ENCODE measurements at regions not wholly inside any gene's neighbourhood (a gene's known extent, or its start where the extent isn't known, plus 50 kb on each side); places are given as distances from the start of the nearest gene placed in this dataset.

- Histone ChIP-seq H3K9ac (ENCODE audit: low read depth, low read length, poor library complexity, severe bottlenecking) (no peak overlapping the region), H3F3A (ENCODE audit: low read depth) (no peaks in the 10 kb centered on the region), H3K9me3 (ENCODE audit: insufficient read depth, low read depth, low read length) (no peaks in the 10 kb centered on the region), H3K36me3 (ENCODE audit: insufficient read depth, low read length) (no peaks in the 10 kb centered on the region), H4K20me1 (ENCODE audit: insufficient read depth, low read length, poor library complexity, severe bottlenecking) (no peaks in the 10 kb centered on the region), H3K27me3 (ENCODE audit: insufficient read depth, low read length, poor library complexity, severe bottlenecking) (no peaks in the 10 kb centered on the region), H3K4me3 (ENCODE audit: low read length, poor library complexity, severe bottlenecking) (no peak overlapping the region), H3K79me2 (ENCODE audit: insufficient read depth, low read length) (no peaks in the 10 kb centered on the region), H3K4me2 (ENCODE audit: low read depth, low read length, poor library complexity, severe bottlenecking) (no peak overlapping the region), H2AFZ (ENCODE audit: low read length) (no peak overlapping the region), H3K4me1 (ENCODE audit: insufficient read depth, low read length, poor library complexity, severe bottlenecking) (no peaks in the 10 kb centered on the region), H3K9me2 (replicated peaks; ENCODE audit: low read depth, low read length) (no peaks in the 10 kb centered on the region)
- TF ChIP-seq EZH2phosphoT487 (IDR thresholded peaks at IDR 0.05; ENCODE audit: borderline replicate concordance), result no peak
- TF ChIP-seq CTCF (conservative IDR thresholded peaks at IDR 0.05; ENCODE audit: low read length), result no peak
Observed at GRCh38 chr12:17416748-17417147, 673.2 kb downstream of the RERGL start.

DNA sequence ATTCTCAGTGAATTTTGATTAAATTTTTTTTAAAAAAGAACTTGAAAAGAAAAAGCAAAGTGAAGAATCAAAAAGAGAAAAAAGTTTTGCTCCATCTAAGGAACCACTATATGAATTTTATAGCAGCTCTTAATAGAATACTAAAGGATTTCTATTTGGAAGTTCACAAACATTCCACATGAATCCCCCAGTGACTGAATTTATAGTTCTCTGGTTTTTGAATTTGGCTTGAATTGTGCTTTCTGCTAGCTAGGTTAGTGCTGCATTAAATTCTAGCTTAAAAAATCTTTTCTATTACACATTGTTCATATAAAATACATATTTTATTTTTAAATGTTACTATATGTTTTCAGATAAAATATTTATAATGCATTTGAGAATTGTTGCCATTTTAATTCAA is 675.4 kb downstream of the RERGL start:
- Histone ChIP-seq H3K4me3 (ENCODE audit: low read length, poor library complexity, severe bottlenecking) (no peak overlapping the region), H3K27me3 (ENCODE audit: insufficient read depth, low read length, poor library complexity, severe bottlenecking) (no peaks in the 10 kb centered on the region), H3K36me3 (ENCODE audit: insufficient read depth, low read length) (no peaks in the 10 kb centered on the region), H3K4me2 (ENCODE audit: low read depth, low read length, poor library complexity, severe bottlenecking) (no peak overlapping the region), H3K9me3 (ENCODE audit: insufficient read depth, low read depth, low read length) (no peaks in the 10 kb centered on the region), H3K9me2 (replicated peaks; ENCODE audit: low read depth, low read length) (no peaks in the 10 kb centered on the region), H3K79me2 (ENCODE audit: insufficient read depth, low read length) (no peaks in the 10 kb centered on the region), H2AFZ (ENCODE audit: low read length) (no peak overlapping the region), H3F3A (ENCODE audit: low read depth) (no peaks in the 10 kb centered on the region), H3K9ac (ENCODE audit: low read depth, low read length, poor library complexity, severe bottlenecking) (no peak overlapping the region), H4K20me1 (ENCODE audit: insufficient read depth, low read length, poor library complexity, severe bottlenecking) (no peaks in the 10 kb centered on the region), H3K4me1 (ENCODE audit: insufficient read depth, low read length, poor library complexity, severe bottlenecking) (no peaks in the 10 kb centered on the region)
- no peak for TF ChIP-seq CTCF (conservative IDR thresholded peaks at IDR 0.05; ENCODE audit: low read length)
- TF ChIP-seq EZH2phosphoT487 (IDR thresholded peaks at IDR 0.05; ENCODE audit: borderline replicate concordance), result no peak

- H3K36me3 ChIP-seq (ENCODE audit: insufficient read depth, low read length), result no peaks in the 10 kb centered on the region
- H3F3A ChIP-seq (ENCODE audit: low read depth), result no peaks in the 10 kb centered on the region
- H3K27me3 ChIP-seq (ENCODE audit: insufficient read depth, low read length, poor library complexity, severe bottlenecking), result no peaks in the 10 kb centered on the region
- no peaks in the 10 kb centered on the region for H3K4me1 ChIP-seq (ENCODE audit: insufficient read depth, low read length, poor library complexity, severe bottlenecking)
- H3K9me2 ChIP-seq (replicated peaks; ENCODE audit: low read depth, low read length), result no peaks in the 10 kb centered on the region
- no peak overlapping the region for H3K9ac ChIP-seq (ENCODE audit: low read depth, low read length, poor library complexity, severe bottlenecking)
- H3K4me2 ChIP-seq (ENCODE audit: low read depth, low read length, poor library complexity, severe bottlenecking), result no peak overlapping the region
- no peak overlapping the region for H2AFZ ChIP-seq (ENCODE audit: low read length)
- no peaks in the 10 kb centered on the region for H4K20me1 ChIP-seq (ENCODE audit: insufficient read depth, low read length, poor library complexity, severe bottlenecking)
- H3K9me3 ChIP-seq (ENCODE audit: insufficient read depth, low read depth, low read length), result no peaks in the 10 kb centered on the region
- no peaks in the 10 kb centered on the region for H3K79me2 ChIP-seq (ENCODE audit: insufficient read depth, low read length)
- no peak overlapping the region for H3K4me3 ChIP-seq (ENCODE audit: low read length, poor library complexity, severe bottlenecking)
- no peak for TF ChIP-seq CTCF (conservative IDR thresholded peaks at IDR 0.05; ENCODE audit: low read length)
- TF ChIP-seq EZH2phosphoT487 (IDR thresholded peaks at IDR 0.05; ENCODE audit: borderline replicate concordance), result no peak
Observed at GRCh38 chr12:17411662-17412061, 678.3 kb downstream of the RERGL start.
